ENCODE measurements at regions not wholly inside any gene's neighbourhood (a gene's known extent, or its start where the extent isn't known, plus 50 kb on each side); places are given as distances from the start of the nearest gene placed in this dataset.

DNA sequence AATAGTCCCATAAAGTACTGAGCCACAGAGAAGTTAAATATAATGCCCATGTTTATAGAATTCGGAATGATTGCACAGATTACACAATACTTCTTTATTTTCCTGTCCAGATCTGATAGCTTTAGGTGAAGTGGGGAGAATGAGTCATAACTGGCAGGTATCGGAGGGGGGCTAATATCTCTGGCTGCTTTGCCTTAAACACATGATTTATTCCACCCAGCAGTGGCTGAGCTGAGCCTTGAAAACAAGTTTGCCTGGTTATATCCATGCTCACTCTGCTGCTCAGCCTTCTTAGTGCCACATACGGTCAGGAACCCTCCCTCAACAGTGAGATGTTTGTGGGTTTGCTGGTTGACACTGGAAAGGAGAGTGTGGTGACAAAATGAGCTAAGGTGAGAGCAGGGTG, 119.7 kb upstream of the ZNF648 start:
- TF ChIP-seq CTCF (IDR thresholded peaks at IDR 0.05) = no peak
- TF ChIP-seq POLR2AphosphoS5 (IDR thresholded peaks at IDR 0.05) = peak in 2 of 3 donors; percentile 25 to 52
